SU-DHL-6 (cell line): ENCODE measurements at regions not wholly inside any gene's neighbourhood (a gene's known extent, or its start where the extent isn't known, plus 50 kb on each side); places are given as distances from the start of the nearest gene placed in this dataset.

Source experiments
- CTCF ChIP-seq: fragments of 200-600 bp; sonication (generic); IDR thresholded peaks from one replicate; pipeline ENCODE4 v1.5.1; 2017; ENCODE audit warnings: antibody characterized with exemption, mild to moderate bottlenecking, low read length, moderate library complexity; ENCODE audit not compliant: insufficient read depth, poor library complexity, severe bottlenecking
- EZH2phosphoT487 ChIP-seq: fragments of 200-600 bp; sonication (generic), shearing (Covaris generic); conservative IDR thresholded peaks from 2 replicates; pipeline ENCODE4 v1.6.1; 2018; ENCODE audit warnings: mild to moderate bottlenecking, antibody characterized with exemption, low read length, moderate library complexity, mixed read lengths

GRCh38 chrX:151081016-151081415 is 95.4 kb upstream of the GPR50 start:
- TF ChIP-seq CTCF = no peak
- TF ChIP-seq EZH2phosphoT487 = no peak
